Smooth muscle cell (in vitro differentiated cells): ENCODE measurements at regions not wholly inside any gene's neighbourhood (a gene's known extent, or its start where the extent isn't known, plus 50 kb on each side); places are given as distances from the start of the nearest gene placed in this dataset.

Source experiments
- DNase-seq: peaks from one replicate; lab custom pipeline; 2025; ENCODE audit not compliant: unreplicated experiment; lab: John Stamatoyannopoulos, UW
- H2AFZ ChIP-seq: fragments of 200-600 bp; sonication (generic); 2 replicates; pipeline ENCODE4 v1.6.0; 2016; ENCODE audit warnings: antibody characterized with exemption, low read depth, mild to moderate bottlenecking
- H3F3A ChIP-seq: fragments of 200-600 bp; sonication (generic); 2 replicates; pipeline ENCODE4 v1.6.0; 2017; ENCODE audit warnings: antibody characterized with exemption, low read depth
- H3K27ac ChIP-seq: fragments of 200-600 bp; sonication (generic); 2 replicates; pipeline ENCODE4 v1.5.1; 2016; ENCODE audit warnings: low read depth, mild to moderate bottlenecking
- H3K27me3 ChIP-seq: fragments of 200-600 bp; sonication (generic); 2 replicates; pipeline ENCODE4 v1.6.1; 2016; ENCODE audit warnings: low read depth, mild to moderate bottlenecking
- H3K36me3 ChIP-seq: fragments of 200-600 bp; sonication (generic); 2 replicates; pipeline ENCODE4 v1.5.1; 2016; ENCODE audit warnings: low read depth
- H3K4me1 ChIP-seq: fragments of 200-600 bp; sonication (generic); 2 replicates; pipeline ENCODE4 v1.5.1; 2016; ENCODE audit warnings: low read depth
- H3K4me2 ChIP-seq: fragments of 200-600 bp; sonication (generic); 2 replicates; pipeline ENCODE4 v1.6.0; 2016; ENCODE audit warnings: mild to moderate bottlenecking
- H3K4me3 ChIP-seq: fragments of 200-600 bp; sonication (generic); 2 replicates; pipeline ENCODE4 v1.5.1; 2016; ENCODE audit warnings: mild to moderate bottlenecking
- H3K79me2 ChIP-seq: fragments of 200-600 bp; sonication (generic); 2 replicates; pipeline ENCODE4 v1.6.0; 2016; ENCODE audit warnings: low read depth, mild to moderate bottlenecking
- H3K9ac ChIP-seq: fragments of 200-600 bp; sonication (generic); 2 replicates; pipeline ENCODE4 v1.6.0; 2016; ENCODE audit warnings: low read depth
- H3K9me3 ChIP-seq: fragments of 200-600 bp; sonication (generic); replicated peaks from 2 replicates; pipeline ENCODE4 v1.5.1; 2016; ENCODE audit warnings: low read depth
- H4K20me1 ChIP-seq: fragments of 200-600 bp; sonication (generic); 2 replicates; pipeline ENCODE4 v1.6.0; 2016; ENCODE audit warnings: low read depth
- WGBS: methylation state at CpG from one replicate; pipeline ENCODE4 v1.1.7; 2016; ENCODE audit warnings: low lambda C conversion rate; 5-methylcytosine and 5-hydroxymethylcytosine counted together
- TF ChIP-seq, protein P1 (sequence below): fragments of 200-600 bp; sonication (generic); IDR thresholded peaks from 2 replicates; pipeline ENCODE4 v1.5.1; 2017; ENCODE audit warnings: borderline replicate concordance, mild to moderate bottlenecking, antibody characterized with exemption; ENCODE audit not compliant: insufficient read depth, poor library complexity, severe bottlenecking

DNA sequence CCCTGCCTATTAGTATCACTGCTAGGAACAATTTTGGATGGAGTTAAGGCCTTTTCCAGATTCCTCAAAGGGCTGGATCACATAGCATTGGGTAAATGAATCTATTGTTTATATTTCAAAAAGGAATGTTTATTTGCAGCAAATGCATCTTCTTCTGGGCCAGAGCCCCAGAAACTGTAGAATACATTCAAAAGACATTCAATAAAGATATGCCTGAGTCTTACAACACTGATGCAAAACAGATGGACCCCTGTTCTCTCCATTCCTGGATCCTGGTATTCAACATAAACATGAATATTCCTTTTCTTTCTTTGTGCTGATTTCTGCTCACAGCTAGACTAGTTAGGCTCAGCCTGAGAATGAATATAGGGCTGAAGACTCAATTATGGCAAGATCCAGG lies 227.2 kb upstream of the KLHL29 start:
- H3K27me3 ChIP-seq = peaks cover under 1% of the 10 kb centered on the region
- H3K36me3 ChIP-seq = no peaks in the 10 kb centered on the region
- H3K4me2 ChIP-seq = no peak overlapping the region
- DNase-seq = no peak
- H2AFZ ChIP-seq = no peak overlapping the region
- H3K9me3 ChIP-seq = no peaks in the 10 kb centered on the region
- H3K79me2 ChIP-seq = no peaks in the 10 kb centered on the region
- H3F3A ChIP-seq = no peaks in the 10 kb centered on the region
- no peak overlapping the region for H3K9ac ChIP-seq
- H3K4me3 ChIP-seq = no peak overlapping the region
- H3K4me1 ChIP-seq = no peaks in the 10 kb centered on the region
- no peaks in the 10 kb centered on the region for H4K20me1 ChIP-seq
- H3K27ac ChIP-seq = no peak overlapping the region
- TF ChIP-seq, protein P1, sequence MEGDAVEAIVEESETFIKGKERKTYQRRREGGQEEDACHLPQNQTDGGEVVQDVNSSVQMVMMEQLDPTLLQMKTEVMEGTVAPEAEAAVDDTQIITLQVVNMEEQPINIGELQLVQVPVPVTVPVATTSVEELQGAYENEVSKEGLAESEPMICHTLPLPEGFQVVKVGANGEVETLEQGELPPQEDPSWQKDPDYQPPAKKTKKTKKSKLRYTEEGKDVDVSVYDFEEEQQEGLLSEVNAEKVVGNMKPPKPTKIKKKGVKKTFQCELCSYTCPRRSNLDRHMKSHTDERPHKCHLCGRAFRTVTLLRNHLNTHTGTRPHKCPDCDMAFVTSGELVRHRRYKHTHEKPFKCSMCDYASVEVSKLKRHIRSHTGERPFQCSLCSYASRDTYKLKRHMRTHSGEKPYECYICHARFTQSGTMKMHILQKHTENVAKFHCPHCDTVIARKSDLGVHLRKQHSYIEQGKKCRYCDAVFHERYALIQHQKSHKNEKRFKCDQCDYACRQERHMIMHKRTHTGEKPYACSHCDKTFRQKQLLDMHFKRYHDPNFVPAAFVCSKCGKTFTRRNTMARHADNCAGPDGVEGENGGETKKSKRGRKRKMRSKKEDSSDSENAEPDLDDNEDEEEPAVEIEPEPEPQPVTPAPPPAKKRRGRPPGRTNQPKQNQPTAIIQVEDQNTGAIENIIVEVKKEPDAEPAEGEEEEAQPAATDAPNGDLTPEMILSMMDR = no peak

DNA sequence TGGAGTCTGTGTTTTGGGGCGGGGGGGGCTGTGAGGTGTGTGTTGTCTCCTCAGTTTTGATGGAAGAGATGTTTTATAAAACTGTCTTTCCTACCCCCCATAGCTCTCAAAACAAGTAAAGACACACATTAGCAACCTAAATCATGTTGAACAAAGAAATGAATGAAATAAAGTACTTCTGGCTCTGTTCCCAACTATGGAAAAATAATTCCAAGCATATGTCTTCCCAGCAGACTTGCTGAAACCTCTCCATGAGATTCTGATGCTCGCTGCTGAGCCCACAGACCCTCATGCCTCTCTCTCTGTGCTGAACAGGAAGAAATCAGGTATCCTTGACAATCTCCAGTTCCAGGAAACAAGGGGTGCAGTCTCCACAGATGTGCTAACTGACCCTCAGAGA lies 226.7 kb upstream of the KLHL29 start:
- no peaks in the 10 kb centered on the region for H3K27me3 ChIP-seq
- no peak overlapping the region for H2AFZ ChIP-seq
- H4K20me1 ChIP-seq = no peaks in the 10 kb centered on the region
- no peak overlapping the region for H3K9ac ChIP-seq
- no peaks in the 10 kb centered on the region for H3F3A ChIP-seq
- TF ChIP-seq, protein P1 = no peak
- WGBS = 81% methylated on average over 2 of the region's 2 CpGs
- no peak overlapping the region for H3K27ac ChIP-seq
- H3K36me3 ChIP-seq = no peaks in the 10 kb centered on the region
- DNase-seq = no peak
- no peaks in the 10 kb centered on the region for H3K4me1 ChIP-seq
- no peaks in the 10 kb centered on the region for H3K9me3 ChIP-seq
- no peak overlapping the region for H3K4me3 ChIP-seq
- H3K4me2 ChIP-seq = no peak overlapping the region
- H3K79me2 ChIP-seq = no peaks in the 10 kb centered on the region

DNA sequence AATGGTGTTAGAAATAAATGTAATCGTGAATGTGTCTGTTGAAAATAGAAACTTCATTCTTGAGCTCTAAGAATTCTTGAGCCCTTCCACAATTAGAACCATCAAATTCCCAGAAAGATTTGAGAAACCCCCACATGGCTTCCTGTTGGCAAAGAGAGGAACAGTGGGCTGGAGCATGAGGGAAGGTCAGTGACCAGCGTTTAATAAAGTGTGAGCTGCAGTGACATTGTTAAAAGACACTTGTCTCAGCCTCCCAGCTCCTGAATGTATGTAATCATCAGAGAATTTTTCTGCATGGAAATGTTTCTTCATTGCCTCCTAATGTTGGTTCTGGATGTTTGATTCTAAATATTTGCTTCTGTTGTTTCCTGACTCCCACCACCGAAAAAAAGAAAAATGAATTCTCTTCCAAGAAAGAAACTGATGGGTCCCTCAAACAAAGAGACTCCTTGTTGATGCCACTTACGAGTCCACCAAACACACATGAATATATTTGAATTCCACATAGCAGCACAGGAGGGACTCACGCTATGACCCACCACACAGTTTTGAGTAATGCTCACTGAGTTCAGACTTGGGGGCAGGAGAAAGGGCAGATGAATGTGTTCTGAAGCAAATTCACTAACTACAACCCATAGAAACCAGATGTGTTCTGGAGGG lies 225.1 kb upstream of the KLHL29 start:
- Histone ChIP-seq H3K79me2 (no peaks in the 10 kb centered on the region), H2AFZ (no peak overlapping the region), H4K20me1 (no peaks in the 10 kb centered on the region), H3K36me3 (no peaks in the 10 kb centered on the region), H3K4me2 (no peak overlapping the region), H3K9me3 (no peaks in the 10 kb centered on the region), H3F3A (no peaks in the 10 kb centered on the region), H3K27me3 (peaks cover 2% of the 10 kb centered on the region), H3K9ac (no peak overlapping the region), H3K27ac (no peak overlapping the region), H3K4me3 (no peak overlapping the region), H3K4me1 (no peaks in the 10 kb centered on the region)
- WGBS = 87% methylated on average over 5 of the region's 5 CpGs
- DNase-seq = no peak
- TF ChIP-seq, protein P1 = no peak

DNA sequence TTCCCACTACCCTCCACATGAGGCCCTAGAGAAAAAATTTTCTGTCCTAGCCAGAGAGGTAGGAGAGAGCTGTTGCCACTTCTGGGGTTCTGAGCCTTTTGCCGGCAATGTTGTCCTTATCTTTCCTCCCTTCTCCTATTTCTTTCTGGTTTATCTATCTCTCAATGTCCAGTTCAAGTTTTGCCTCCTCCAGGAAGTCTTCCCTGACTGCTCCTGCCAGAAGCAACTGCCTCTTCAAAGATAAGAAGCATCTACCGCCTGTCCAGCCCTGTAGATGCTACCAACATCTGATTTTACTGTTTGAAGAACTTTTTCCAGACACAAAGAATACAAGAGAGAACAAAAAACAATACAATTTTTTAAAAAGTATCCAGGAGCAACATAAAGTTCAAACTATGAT lies 220.8 kb upstream of the KLHL29 start:
- Histone ChIP-seq H3K27ac (no peak overlapping the region), H3K36me3 (no peaks in the 10 kb centered on the region), H3K4me1 (no peaks in the 10 kb centered on the region), H3K27me3 (peaks cover 3% of the 10 kb centered on the region), H3F3A (no peaks in the 10 kb centered on the region), H3K4me2 (no peak overlapping the region), H2AFZ (no peak overlapping the region), H3K9me3 (no peaks in the 10 kb centered on the region), H4K20me1 (no peaks in the 10 kb centered on the region), H3K4me3 (no peak overlapping the region), H3K79me2 (no peaks in the 10 kb centered on the region), H3K9ac (no peak overlapping the region)
- no peak for DNase-seq
- 85% methylated on average over 2 of the region's 2 CpGs for WGBS
- TF ChIP-seq, protein P1 = no peak
